ENCODE measurements at regions not wholly inside any gene's neighbourhood (a gene's known extent, or its start where the extent isn't known, plus 50 kb on each side); places are given as distances from the start of the nearest gene placed in this dataset.
A peak's percentile ranks its signal among the peaks of the same experiment; 100 is the strongest.

DNA sequence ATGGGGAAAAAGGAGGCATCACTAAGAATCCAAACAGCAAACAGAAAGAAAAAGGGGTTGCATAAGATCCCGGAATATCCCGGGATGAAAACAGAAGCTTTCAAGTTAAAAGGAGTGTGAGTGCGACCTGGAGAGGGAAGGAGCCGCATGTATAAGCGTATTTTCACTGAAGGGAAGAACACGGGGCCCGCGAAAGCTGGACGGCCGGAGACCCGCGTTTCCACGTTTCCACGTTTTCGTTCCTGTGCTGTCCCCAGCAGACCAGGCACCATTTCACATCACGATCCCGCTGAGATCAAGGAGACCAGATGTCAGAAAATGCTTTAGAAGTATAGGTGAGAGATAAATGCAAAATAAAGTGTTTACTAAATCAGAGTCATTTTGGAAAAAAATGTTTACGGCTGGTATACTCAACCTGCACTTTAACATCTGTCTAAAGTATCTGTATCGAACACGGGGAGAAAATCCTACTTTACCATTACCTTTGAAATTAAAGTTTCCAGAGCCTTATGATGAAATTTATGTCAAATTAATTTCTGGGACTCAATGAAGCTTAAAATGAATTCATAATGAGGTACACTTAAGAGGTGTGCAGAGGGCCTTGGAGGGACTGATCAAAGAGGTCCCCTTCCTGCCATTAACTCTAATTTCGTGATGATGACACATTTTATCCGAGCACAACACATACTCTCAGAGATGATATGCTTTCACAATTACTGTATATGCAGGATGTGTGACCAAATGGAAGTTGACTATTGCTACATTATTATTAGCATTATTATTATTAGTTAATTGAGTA, 71.0 kb upstream of the SALL3 start:
- no peak for DNase-seq

DNA sequence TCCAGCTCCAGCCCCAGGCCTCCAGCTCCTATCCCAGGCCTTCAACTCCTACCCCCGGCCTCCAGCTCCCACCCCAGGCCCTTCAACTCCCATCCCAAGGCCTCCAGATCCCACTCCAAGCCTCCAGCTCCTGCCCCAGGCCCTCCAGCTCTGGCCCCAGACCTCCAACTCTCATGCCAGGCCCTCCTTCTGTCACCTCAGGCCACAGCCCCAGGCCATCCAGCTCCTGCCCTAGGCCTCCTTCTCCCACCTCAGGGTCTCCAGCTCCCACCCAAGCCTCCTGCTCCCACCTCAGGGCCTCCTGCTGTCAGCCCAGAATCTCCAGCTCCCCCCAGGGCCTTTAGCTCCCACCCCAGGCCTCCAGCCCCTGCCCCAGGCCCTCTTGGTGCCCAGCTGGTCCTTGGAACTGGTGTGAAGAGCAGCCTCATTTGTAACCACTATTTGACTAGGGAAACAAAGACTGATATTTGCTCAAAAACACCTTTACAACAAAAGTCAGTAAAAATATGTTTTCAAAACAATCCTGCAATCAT, 67.8 kb upstream of the SALL3 start:
- DNase-seq: peak; percentile 17

DNA sequence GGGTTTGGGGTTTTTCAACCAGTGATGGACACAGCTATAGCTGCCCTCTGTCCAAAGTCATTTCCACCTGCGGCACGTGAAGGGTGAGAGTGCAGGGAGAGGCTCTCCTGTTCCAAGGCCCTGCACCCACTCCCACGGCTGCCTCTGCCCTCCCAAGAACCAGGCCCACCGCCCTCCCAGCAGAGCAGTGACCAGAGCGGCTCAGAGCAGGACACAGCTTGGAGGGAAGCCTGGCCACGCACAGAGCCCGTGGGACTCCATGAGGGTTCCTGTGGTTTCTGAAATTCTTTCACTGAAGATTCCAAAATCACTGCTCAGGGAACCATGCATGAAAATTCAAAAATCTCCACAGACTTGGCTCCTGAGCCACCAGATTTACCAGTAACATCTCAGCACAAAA, 67.3 kb upstream of the SALL3 start:
- DNase-seq: peak; percentile 33

DNA sequence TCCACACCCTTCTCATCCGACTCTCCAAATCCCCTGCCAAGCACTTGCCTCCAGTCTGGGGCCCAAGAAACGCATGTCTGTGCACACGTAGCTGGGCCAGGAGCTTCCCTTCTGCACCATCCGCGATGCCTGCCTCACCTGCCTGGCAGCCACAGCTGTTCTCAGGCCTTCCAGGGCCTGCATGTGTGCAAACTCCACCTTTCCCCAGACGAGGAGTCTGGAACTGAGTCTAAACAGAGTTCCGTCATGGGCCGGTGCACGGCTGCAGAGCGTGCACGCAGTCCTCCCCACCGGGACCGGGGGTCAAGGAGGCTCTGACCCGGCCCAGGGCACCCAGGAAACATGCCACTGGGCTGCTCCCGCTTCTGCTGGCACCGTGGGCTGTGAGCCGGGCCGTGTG, 66.8 kb upstream of the SALL3 start:
- DNase-seq: peak; percentile 30

DNA sequence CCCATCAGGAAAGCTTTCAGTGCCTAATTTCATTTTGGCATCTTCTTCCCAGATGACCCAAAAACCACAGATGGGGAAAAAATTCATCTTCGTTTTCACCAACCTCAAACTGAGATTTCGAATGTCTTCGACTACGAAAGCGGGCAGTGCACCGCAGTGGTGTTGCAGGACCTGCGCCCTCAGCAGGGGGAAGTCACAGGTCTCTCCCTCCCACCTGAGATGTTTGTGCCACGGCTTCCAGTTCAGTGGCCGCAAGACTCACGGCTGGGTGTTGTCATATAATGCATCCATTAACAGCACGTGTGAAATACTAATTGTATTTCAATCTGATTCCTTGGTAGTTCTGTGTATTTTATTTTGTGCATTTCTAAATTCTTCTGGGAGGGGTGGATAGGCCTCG, 66.2 kb upstream of the SALL3 start:
- DNase-seq: no peak

DNA sequence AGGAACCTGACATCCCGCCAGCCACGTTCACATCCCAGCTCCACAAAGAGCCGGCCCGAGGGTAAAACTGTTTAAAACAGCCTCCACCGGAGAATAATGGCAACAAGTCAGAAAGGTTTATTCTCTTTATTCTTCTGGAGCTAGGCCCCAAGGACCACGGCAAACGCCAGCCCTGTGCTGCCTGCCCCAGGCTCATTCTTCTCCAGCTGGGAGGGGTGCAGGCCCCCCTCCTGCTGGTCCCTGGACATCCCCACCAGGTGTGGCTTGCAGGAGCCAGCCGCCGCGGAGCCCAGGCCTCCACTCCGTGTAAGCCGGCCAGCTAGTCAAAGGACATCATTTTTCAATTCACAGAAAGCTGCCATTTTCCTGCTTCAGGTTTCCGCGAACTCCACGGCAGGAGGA, 65.8 kb upstream of the SALL3 start:
- DNase-seq: peak; percentile 41

DNA sequence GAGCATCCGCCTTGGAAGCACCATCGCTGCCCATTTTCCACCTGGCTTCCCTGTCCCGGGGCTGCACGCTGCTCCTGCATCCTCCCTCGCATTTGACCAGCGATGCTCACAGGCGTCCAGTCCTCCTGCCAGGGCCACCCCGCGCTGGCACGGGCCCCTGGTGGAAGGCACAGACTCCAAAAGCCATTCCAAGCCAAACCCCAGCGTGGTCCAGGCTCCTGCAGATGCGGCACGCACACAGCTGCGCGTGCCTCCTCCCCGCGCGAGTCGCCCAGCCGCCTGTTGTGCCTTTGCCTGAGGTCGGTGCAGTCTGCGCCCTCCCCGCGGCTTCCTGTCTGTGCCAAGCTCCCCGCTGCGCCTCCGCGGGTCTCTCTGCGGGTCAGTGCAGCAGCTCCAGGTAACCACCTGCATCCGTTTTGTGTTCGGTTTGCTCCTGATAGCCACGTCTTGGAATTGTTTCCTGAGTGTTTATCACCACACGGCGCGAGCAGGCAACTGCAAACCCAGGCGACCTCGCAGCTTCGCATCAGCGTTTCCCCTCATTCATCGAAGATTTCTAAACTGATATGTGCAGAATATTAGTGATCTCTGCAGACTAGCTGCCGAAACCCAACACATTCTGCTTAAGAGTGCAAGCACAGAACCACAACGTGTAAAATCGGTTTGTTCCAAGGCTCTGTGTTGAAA, 65.2 kb upstream of the SALL3 start:
- DNase-seq: peak; percentile 26

DNA sequence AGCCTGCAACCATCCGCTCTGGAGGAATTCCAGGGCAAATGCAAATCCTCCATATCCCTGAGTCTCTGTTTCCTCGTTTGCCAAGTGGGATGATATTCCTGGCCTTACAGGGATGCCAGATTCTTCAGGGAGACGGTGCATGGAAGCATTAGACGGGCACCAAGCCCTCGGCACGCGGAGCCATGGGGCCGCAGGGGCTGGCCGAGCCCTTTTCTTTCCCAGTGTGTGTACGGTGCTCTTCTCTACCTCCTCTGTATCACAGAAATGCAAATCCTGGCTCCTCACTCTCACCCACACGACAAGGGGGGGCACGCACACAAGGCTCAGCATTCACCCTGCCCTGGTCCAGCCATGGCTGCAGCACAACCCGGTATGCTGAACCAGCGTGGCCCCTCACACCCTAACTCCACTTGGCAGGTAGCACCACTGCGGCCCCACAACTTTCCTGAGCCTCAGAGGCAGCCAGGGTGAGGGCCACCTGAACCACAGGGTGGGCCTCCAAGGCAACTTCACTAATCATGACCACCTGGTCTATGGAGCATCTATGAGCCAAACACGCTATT, 64.1 kb upstream of the SALL3 start:
- DNase-seq: peak; percentile 32

DNA sequence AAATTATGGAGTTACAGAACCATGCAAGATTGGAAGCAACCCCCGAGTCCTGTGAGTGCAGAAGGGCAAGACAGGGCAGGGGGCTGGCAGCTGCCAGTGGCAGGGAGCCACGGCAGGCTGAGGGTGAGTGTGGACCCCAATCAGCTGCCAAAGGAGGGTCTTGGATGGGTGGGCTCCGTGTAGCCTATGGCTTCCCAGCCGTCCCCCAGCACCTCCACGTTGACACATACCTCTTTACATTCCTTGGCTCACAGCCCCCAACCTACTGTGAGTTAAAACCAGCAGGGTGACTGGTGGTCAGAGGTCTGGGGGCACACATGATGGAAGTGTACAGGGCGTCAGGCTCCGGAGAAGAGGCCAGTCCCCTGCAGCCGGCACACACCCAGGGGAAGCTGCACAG, 60.9 kb upstream of the SALL3 start:
- DNase-seq: no peak

DNA sequence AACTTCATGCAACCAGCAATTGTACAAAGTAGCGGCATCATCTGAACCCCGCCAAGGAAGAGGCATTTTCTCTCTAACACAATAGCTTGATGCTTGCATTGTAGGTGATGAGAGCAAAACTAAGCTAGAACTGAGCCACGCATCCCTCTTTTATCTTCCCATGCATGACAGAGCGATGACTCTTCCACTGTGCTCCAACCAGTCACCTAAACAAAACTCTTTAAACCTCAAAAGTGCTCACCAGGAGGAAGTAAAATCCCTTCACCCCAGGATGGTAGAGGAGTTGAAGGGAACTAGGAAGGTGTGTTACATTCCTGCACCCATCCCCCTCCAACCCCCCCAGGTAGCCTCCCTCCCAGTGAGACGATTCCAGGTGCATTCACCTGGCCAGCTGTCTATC, 59.7 kb upstream of the SALL3 start:
- DNase-seq: no peak

DNA sequence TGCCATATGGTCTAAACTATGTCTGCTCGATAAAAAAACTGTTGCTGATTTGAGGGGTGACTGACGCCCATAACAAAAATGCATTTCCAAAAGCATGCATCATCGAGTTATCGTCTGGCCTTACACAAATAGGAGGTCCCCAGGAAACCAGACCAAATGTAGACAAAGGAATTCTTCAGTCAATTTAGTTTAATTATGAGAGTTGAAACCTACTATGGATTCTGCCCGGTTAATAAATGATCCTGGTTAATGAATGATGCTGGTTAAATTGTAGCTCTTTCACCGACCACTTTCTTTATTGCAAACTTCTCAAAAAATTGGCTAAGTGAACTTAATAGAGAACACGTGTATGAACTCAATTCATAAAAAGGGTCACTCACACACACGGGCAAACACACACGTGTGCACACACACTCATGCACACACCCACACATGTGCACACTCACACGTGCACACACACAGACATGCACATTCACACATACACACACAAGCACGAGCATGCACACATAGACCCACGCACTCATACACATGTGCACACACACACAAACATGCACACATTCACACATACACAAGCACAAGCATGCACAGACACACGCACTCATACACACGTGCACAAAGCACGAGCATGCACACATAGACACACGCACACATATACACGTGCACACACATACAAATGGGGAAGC, 59.0 kb upstream of the SALL3 start:
- DNase-seq: no peak

DNA sequence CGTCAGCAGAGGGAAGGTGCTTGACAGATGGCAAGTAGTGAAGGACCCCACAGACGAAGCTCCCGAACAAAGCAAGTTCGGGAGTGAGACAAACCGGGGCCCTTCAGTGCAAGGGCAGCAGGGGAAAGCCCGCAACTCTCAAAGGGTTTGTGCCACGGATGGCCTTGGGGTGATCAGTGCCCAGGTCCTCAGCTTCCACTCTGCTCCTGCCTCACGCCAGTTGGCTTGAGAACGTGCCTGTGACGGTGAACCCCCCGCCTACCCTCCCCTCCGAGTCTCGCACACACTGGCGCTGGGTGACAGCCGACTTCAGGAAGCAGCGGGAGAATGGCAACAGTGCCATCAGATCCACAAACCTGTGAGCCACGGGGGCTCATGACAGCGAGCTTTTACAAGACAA, 56.8 kb upstream of the SALL3 start:
- DNase-seq: no peak

DNA sequence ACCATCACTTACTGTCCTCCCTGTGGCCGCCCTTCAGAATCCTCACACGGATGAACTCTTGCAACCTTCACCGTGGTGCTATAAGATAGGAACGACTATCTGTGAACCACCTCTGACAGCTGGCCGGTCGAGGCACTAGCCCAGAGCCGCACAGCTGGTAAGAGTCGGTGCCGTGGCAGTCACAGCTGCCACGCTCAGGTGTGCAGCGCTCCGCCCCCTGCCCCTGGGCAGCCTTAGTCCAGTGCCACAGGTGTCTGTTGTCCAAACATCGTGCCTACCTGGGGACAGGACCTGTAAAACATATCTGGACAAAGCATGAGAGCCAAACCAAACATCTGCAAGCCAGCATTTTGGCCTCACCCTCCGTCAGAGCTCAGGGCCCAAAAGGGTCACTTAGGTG, 55.3 kb upstream of the SALL3 start:
- peak; percentile 11 for DNase-seq

DNA sequence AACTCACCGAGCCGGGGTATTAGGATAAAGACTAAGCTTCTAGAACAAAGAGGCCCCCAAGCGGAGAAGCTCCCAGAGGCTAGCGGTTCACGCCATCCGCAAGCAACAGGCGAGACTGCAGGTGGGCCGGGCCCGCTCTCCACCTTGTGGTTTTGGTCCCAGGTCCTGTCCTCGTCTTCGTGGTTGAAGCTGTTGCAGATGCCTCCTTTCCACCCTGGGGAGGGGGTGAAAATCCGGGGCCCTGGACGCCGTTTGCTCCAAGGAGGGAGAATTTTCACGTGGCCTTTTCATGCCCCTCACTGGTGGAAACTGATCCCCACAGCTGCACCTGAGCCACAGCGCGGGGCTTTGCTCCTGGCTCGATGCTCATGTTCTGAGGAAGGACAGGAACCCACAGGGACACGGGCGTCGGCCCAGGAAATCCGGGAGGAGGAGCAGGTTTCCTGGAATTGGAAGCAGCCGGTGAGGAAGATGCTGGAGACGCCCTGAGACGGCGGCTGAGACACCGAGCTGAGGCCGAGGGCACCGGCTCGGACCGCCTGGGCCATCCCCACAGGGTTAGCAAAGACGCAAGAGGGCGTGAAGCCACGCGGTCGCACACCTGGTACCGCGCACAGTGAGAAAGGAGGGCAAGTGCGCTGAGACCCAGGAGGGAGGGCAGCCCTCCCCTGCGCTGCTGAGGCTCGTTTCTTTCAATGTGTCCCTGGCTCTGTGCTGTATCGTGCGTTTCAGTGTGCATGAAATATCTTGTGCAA, 54.7 kb upstream of the SALL3 start:
- peak; percentile 41 for DNase-seq

DNA sequence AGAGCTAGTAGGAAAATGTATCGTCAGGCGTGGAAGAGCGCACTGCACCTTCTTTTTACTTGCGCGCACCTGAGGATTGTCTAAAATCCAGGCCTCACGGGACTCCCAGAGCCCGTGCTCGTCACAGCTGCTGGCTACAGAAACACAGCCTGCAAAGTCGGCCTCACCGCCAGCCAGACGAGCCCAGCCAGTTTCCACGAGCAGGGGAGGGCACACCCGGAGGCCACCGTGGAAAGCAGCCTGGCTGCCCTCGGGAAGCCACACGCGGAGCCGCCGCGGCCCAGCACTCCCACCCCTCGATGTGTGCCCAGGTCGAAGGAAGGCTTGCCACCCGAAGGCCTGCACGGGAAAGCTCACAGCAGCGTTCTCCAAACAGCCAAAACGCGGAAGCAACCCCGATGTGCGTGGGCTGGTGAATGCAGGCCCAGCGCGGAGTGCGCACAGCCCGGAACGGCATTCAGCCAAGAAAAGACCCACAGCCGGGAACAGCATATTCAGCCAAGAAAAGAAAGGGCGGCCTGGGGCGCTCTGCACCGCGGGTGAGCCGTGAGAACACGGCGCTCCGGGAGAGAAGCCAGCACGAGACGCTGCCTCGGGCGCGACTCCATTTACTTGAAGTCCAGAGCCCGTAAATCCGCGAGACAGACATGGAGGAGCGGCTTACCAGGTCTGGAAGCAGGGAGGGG, 53.9 kb upstream of the SALL3 start:
- no peak for DNase-seq

DNA sequence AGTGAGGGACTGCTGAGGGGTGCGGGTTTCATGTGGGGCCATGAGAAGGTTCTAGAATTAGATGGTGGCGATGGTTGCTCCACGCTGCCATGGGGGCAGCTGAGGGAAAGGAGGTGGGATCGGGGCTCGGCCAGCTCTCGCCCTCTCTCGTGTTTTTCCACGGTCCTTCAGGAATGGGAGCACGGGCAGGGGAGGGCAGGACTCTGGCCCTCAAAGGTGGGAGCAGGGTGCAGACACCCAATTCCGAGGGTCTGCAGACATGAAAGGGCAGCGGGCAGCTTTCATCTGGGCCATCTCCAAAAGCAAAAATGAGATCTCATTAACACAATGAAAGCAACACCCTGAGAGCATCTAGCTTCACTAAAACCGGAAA, 53.4 kb upstream of the SALL3 start:
- peak; percentile 26 for DNase-seq

DNA sequence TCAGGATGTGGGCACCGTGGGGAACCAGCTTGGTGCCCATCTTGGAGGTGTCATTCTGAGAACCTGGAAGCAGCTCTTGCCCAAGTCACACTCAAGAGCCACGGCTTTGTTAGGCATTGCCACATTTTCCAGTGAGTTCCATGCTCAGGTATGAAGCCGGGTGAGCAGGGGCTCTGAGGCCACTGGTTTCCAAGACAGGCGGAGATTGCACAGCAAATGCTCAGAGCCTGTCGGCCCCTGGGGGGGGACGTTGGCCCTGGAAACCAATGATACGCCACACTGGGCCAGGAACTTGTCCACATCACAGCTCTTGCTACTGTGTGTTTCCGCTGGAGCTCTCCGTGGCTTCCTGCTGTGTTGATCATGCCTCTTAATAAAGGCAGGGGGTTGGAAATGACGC, 52.5 kb upstream of the SALL3 start:
- DNase-seq: no peak

DNA sequence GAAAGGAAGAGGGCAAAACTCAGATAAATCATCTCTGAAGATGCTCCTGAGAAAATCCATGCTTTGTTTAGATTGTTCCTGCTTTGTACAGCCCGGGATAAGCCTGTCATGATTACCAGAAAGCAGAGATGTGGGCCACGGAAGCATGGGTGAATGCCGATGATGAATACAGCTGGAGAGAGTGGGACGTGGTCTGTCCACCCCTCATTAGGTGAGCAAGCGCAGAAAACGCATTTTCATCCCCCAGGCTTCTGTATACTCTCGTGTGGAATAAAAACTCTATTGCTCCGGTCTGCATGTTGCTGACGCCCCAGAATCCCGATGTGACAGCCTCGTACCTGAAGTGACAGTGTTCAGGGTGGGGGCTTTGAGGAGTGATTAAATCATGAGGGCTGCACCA, 52.0 kb upstream of the SALL3 start:
- no peak for DNase-seq

DNA sequence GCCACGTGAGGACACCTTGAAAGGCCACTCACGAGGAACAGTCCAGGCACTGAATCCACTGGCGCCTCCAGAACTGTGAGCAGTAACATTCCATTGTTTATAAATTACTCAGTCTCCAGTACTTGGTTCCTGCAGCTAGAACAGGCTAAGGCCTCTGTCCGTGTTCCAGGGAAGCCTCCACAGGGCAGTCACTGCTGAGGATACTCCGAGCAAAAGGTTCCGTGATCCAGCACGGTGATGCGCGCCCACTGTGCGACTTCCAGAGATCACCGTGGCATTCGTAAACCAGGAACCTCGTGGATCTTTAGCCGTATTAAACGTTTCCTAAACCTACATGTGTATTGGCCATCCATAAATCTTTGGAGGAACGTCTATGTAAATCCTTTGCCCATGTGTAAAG, 51.5 kb upstream of the SALL3 start:
- DNase-seq: no peak

DNA sequence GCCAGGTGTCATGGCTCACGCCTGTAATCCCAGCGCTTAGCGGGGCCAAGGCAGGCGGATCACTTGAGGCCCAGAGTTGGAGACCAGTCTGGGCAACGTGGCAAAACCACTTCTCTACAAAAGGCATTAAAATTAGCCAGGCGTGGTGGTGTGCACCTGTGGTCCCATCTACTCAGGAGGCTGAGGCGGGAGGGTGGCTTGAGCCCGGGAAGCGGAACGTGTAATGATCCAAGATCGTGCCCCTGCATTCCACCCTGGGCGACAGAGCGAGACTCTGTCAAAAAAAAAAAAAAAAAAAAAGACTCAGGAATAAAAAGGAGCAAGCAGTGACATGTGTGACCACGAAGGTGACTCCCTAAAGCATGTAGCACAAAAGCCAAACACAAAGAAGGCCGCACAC, 50.1 kb upstream of the SALL3 start:
- peak; percentile 19 for DNase-seq

Measured in activated CD8-positive, alpha-beta memory T cell treated with anti-CD3 and anti-CD28 coated beads for 24 hours (primary cell).